Lower leg skin (tissue), 3 donors: ENCODE measurements at regions not wholly inside any gene's neighbourhood (a gene's known extent, or its start where the extent isn't known, plus 50 kb on each side); places are given as distances from the start of the nearest gene placed in this dataset.

ENCODE experiments used
- POLR2A ChIP-seq, 2 donors: fragments of 450-650 bp; IDR thresholded peaks; one replicate each; pipeline ENCODE4 v1.6.1; 2016 to 2017; ENCODE audit warnings: antibody characterized with exemption in 2 of 2, mild to moderate bottlenecking in 1 of 2, moderate library complexity in 1 of 2
- TF ChIP-seq, protein P1 (sequence below), 3 donors: fragments of 450-650 bp; IDR thresholded peaks; one replicate each; pipeline ENCODE4 v1.5.1; 2016; ENCODE audit warnings: antibody characterized with exemption in 3 of 3, mild to moderate bottlenecking in 3 of 3, moderate library complexity in 2 of 3

DNA sequence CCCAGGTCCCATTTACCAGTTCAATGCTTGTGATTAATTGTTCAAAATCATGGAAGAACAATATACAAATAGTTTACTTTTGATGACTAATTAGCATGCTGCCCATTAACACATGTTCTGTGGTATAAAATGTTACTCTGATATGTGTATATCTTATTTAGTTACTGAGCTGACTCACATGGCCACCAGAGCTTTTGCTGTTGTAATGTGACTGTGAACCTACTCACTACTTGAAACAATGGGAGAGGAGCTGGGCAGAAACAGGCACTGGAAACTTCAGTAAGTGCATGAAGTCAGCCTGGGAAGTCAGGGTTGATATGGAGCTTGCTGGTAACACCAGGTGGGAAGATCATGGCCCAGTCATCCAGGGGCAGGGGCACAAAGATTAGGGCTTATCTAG lies 72.7 kb upstream of the MAD2L1 start:
- TF ChIP-seq, protein P1, sequence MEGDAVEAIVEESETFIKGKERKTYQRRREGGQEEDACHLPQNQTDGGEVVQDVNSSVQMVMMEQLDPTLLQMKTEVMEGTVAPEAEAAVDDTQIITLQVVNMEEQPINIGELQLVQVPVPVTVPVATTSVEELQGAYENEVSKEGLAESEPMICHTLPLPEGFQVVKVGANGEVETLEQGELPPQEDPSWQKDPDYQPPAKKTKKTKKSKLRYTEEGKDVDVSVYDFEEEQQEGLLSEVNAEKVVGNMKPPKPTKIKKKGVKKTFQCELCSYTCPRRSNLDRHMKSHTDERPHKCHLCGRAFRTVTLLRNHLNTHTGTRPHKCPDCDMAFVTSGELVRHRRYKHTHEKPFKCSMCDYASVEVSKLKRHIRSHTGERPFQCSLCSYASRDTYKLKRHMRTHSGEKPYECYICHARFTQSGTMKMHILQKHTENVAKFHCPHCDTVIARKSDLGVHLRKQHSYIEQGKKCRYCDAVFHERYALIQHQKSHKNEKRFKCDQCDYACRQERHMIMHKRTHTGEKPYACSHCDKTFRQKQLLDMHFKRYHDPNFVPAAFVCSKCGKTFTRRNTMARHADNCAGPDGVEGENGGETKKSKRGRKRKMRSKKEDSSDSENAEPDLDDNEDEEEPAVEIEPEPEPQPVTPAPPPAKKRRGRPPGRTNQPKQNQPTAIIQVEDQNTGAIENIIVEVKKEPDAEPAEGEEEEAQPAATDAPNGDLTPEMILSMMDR (IDR thresholded peaks at IDR 0.05) = no peak
- no peak for TF ChIP-seq POLR2A (IDR thresholded peaks at IDR 0.05)
